IPS DF 19.7 (cell line): ENCODE measurements at regions not wholly inside any gene's neighbourhood (a gene's known extent, or its start where the extent isn't known, plus 50 kb on each side); places are given as distances from the start of the nearest gene placed in this dataset.

ENCODE experiments used
- DNase-seq: peaks from one replicate; pipeline ENCODE4 v3.0.0-alpha.2; 2013; ENCODE audit warnings: low read depth, low spot score

DNA sequence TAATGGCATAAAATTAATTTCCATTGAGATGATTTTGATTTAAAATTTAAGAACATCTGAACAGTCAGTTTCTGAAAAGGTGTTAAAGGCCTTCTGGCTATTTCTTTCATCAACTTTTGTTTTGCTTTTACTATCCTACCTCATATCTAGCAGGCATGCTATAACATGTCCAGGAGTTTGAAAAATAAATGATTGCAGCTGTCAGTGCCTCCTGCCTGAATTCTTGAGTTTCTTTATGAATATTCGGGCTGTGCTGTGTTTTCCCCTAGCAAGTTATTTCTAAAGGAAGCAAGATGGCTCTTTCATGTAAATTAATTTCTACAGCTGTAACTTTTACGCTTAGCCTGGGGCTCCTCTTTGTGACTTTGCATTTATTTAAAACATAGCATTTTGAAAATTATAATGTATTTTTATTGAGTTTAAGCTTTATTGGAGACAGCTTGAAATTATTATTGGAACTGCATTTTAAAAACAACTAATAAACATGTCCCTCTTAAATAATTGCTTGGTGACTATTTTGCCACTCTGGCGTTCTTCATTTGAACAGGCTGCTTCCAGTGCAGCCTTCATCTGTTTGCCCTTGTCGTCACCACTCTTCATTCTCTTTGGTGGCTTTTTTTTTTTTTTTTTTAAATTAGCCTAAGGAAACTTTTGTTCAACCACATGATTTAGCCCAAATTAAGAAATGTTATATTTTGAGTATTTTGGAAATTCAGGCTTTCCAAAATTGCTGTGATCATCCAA is 1083.4 kb upstream of the LRRN3 start:
- DNase-seq: no peak

DNA sequence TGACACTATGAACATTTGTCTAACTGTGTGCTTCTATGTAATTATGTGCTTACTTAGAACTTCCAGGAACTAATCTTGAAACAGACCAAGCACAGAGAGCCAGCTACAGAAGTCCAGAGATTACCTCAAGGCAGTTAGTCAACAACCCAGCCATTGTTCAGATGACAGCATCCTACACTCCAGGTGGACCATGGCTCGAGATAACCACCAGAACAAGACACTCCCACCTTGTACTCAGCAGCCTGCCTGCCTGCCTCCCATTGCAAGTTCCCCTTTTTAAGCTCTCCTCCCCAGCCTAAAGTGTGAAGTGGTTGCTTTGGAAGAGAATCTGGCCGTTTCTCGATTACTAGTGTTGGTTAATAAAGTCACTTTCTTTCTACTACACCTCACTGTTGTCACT is 1080.6 kb upstream of the LRRN3 start:
- DNase-seq: no peak

DNA sequence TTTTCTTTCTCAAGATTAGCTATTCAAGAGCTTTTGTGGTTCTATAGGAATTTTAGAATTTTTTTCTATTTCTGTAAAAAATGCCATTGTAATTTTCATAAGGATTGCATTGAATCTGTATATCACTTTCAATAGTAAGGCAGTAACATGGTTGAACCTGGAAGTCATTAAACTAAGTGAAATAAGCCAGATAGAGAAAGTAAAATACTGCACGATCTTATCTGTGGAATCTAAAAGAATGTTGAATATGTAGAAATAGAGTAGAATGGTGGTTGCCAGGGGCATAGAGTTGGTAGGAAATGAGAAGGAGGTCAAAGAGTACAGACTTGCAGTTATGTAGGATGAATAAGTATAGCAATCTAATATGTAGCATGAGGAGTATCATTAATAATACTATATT is 1073.5 kb upstream of the LRRN3 start:
- DNase-seq: no peak

DNA sequence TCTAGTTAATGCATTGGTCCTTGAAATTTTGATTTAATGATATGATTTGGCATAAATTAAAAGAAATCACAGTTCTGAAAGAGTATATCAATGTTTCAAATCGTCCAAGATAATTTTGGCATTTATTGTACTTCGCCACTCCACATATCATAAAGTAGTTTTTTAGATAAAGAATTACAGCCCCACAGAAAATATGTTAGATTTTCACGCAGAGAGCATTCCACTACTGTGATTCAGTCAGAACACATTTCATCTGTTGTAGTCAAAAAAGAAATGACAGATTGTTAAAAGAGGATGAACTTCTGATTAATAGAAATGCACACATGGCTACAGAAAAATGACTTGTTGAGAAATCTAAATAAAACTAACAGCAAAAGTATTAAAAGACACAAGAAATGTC is 1063.5 kb upstream of the LRRN3 start:
- DNase-seq: no peak

DNA sequence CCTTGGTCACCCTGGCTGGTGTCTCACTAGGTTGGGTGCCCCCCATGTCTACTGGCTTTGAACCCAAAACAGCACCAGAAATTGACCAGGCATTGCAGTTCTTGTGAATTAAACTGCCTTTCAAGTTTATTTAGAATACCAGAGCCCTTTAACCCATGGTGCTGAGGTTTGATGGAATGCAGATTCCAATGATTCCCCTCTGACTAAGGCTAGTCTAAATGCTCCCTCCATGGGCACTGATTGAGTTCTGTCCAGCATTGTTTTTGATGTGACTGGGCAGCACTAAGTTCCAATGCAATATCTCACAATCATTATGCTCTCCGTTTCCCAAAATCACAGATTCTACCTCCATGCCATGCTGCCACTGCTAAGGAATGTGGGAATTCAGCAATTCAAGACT is 1047.4 kb upstream of the LRRN3 start:
- no peak for DNase-seq

DNA sequence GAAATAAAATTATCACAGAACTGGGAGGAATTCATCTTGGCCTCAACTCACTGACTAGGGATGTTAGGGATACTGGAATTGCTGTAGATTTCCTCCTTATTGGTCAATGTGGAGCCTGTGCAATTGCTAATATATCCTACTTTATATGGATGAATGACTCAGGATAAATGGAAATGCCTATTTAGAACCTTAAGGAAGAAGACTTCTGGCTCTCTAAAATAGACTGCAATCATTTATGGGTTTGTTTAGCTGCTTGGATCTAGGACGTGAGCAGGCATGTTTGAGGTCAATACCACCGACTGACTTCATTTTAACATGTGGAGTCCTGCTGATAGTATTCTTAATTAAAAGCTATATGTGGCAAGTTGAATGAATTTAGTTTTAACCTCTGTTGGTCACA is 1040.1 kb upstream of the LRRN3 start:
- DNase-seq: no peak

DNA sequence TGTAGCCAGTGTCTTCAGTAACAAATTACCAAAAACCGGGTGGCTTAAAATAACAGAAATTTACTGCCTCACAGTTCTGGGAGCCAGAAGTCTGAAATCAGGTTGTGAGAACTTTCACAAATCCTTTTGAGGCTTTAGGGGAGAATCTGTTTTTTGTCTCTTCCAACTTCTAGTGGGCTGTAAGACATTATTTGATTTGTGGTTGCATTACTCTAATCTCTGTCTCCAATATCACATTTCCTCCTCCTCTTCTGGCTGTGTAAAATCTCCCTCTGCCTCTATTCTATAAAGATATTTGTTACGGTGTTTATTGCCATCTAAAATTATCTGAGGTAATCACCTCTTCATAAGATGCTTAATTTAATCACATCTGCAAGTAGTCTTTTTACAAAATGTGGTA is 1039.6 kb upstream of the LRRN3 start:
- DNase-seq: no peak

DNA sequence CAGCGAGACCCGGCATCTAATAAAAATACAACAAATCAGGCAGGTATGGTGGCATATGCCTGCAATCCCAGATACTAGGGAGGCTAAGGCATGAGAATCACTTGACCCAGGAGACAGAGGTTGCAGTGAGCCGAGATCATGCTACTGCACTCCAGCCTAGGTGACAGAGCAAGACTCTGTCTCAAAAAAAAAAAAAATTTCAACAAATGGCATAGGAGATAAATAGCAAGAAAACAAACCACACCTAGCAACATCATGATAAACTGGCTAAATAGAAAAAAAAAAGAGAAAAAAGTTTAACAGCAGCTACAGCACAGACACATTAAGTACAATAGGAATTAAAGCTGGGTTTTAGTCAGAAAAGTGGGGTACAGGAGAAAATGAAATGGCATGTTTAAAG is 1034.6 kb upstream of the LRRN3 start:
- DNase-seq: no peak

DNA sequence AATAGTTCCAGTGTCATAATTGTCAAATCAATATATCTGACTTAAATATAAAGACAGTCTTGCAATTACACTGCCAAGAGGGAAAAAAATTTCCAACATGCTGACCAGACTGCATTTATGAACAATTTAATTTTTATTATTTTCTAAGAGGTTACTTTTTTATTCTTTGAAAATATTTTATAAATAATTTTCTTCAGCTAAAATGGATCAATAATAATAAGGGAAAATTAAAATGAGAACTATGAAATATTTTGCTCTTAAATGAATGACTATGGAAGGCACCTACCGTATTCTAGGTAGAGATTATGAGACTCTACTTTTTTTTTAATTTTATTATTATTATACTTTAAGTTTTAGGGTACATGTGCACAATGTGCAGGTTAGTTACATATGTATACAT is 1032.5 kb upstream of the LRRN3 start:
- no peak for DNase-seq

DNA sequence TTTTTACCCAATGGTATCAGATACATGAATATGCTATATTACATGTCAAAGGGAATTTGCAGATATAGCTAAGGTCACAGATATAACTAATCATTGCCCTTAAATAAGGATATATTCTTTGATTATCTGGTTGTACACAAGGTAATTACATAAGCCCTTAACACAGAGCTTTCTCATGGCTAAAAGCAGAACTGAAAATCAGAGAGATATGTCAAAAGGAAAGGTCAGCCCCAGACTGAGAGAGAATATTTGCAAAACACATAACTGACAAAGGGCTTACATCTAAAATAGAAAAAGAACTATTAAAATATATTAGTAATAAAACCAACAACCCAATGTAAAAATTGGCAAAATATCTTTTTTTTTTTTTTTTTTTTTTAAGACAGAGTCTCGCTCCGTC is 1029.5 kb upstream of the LRRN3 start:
- DNase-seq: no peak

DNA sequence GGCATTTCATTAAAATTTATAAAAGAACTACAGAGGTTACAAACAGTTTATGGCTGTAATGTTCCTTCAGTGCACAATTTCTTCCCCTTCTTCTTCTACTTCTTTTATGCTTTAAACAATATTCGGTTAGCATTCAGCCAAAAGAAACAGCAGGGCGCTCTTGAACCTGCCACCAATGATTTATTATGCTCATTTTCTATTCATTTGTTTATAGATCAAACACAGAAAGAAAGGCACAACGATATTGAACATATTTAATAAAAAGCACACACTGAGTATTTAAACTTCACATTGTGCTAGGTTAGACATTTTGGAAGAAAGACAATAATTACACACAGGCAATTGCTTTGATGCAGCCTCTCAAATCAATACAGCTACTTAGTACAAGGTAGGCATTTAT is 1025.8 kb upstream of the LRRN3 start:
- no peak for DNase-seq

DNA sequence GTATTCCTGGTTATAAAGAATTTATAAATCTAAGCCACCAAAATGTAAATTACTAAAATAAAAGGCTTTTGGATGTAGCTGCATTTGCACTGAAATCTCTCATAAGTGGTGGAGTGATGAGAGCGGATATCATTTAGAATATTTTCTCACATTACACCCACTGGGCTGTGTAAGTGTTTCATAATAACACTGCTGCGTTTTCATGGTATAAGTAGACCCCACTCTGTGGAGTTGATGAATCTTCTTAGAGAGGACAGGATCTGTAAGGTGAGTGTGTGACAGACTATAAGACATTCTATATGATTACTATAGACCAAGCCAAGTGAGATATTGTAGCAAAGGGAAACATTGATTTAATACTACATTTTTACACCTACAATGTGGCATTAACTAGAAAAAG is 1024.1 kb upstream of the LRRN3 start:
- no peak for DNase-seq

DNA sequence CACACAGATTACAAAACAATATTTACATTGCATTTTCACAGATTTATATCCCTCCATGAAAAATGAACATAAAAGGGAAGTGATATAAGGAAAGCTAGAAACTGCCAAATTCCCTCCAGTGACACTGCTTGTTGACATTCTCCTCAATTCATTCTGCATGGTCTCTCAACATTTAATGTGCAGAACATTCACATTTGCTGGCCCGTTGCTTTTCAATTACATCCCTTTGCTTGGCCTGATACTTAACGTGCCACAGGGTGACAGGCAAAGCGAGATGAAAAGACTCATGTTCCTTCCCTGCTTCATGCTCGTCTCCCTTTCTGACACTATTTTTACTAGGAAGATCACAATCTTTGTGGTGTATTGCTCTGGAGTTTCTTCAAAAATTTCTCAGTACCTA is 1019.7 kb upstream of the LRRN3 start:
- no peak for DNase-seq

DNA sequence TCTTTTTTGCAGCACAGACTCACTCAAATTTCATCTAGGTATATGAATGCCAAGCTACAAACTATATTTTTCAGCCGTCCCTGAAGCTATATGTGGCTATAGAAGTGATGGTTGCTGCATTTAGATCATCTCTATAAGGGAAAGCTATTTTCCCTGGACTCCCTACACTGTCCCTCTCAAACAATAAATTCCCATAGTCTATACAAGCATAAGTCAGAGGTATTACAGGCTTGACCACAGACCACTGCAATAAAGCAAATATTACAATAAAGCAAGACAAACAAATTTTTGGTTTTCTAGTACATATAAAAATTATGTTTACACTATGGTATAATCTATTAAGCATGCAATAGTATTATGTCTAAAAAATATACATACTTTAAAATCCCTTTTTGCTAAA is 1015.5 kb upstream of the LRRN3 start:
- no peak for DNase-seq

DNA sequence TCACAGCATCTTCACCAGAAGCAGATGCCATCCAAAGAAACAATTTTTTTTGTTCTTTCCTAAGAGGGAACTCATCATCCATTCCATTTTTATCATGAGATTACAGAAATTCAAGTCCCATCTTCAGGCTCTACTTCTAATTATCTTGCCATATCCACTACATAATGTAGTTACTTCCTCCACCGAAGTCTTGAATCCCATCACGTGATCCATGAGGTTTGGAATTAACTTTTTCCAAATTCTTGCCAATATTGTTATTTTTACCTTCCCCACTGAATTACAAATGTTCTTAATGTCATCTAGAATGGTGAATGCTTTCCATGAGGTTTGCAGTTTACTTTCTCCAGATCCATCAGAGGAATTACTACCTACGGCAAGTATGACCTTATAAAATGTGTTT is 1014.7 kb upstream of the LRRN3 start:
- DNase-seq: no peak

DNA sequence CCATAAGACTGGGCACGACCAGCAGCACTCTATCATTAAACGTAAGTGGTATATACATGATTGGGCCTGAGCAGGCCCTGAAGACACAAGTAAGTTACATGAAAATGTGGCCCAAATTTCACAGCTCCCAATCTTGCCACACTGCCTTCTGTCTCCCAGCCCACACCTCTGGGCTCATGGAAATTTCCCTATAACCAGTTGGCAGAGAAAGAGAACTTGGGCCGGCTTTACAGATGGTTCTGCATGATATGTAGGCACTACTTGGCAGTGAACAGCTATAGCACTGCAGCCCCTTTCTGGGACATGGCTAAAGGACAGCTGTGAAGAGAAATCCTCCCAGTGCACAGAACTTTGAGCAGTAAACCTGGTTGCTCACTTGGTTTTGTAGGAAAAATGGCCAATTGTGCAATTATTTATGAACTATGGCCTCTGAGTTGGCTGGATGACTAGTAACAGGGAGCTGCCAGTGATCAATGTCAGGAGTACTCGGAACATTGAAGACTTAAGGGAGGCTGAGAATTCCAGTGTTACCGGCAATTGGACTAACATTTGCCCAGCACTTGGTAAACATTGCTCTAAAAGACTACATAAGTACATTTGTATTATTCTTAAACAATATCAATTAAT is 1006.6 kb upstream of the LRRN3 start:
- no peak for DNase-seq

DNA sequence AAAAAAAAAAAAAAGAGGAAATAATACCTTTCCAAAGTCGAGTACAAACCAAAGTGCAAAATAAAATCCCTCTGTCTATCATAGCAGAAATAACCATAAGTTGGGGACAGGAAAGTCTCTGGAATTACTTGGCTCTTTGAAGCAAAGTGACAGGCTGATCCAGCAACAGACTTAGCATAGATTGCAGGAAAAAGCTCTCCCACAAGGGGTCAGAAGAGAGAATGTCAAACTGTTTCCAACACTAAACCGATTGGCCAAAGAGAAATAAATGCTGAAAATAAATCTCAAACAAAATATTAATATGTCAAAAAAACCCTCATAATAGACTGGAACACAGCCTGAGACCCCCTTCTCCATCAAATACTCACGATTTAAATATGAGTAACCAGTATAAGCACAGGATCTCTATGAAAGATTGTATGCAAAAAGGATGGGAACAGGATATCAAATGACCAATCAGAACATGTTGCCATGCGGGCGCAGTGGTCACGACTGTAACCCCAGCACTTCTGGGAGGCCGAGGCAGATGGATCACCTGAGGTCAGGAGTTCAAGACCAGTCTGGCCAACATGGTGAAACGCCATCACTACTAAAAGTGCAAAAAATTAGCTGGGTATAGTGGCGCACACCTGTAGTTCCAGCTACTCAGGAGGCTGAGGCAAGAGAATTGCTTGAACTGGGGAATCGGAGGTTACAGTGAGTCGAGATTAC is 1000.7 kb upstream of the LRRN3 start:
- peak; percentile 7 for DNase-seq

DNA sequence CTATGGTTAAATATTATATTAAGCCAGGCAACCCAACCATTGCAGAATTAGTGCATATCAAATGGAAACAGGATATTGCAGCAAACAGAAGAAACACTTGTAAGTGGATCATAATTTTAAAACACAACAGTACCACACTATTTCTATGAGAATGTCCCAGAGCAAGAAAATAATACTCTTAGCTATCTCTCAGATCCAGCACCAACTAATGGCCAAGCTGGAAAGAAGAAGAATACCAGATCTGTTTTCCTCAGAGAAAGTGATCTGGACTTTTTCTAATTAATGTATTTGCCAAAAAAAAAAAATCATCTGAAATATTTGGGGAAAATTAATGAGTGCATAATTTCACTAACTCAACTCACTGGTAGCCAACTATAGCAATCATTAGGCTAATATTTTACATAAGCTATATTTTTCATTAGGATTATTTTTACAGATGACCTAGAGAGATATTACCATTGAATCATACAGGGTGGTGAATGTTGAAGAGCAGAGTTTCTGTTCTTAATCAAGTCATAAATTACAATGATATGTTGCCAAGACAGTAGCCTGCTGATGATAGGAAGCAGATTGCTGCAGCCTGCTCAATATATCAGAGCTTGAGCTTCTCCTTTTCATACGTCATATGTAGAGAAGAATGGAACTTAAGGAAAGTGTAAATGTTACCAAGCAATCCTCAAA is 995.4 kb upstream of the LRRN3 start:
- no peak for DNase-seq

DNA sequence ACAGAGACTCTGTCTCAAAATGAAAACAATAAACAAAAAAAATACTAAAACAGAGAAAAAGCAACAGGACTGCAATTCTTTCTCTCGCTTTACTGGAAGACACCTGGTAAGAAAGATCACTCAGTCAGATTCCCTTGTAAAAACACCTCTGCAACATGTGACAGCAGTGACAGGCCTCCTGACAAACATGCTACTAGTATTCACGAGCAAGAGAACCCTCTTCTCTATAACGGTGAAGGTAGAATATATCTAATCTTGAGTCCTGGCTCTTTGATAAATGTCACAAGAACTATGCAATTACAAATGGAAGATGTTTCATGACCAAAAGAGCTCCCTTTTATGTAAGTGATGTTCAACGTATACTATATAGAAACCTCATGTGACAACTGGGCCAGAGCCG is 986.7 kb upstream of the LRRN3 start:
- DNase-seq: no peak

DNA sequence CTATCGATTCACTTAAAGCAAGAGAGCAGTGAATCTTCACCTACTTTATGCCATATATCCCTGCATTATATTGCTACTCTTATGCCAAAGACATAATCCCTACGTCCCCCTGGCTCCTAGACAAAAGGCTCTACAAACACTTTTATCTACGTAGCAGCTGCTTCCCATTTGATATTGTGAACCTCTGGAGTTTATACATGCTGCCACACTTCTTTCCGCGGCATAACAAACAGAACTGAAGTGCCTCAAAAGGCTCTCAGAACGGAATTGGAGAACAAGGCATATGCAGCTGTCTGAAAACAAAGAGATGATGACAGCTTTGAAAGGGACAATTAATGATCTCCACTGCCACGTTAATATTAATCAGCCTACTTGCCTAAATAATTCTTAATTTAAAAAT is 985.6 kb upstream of the LRRN3 start:
- DNase-seq: no peak

DNA sequence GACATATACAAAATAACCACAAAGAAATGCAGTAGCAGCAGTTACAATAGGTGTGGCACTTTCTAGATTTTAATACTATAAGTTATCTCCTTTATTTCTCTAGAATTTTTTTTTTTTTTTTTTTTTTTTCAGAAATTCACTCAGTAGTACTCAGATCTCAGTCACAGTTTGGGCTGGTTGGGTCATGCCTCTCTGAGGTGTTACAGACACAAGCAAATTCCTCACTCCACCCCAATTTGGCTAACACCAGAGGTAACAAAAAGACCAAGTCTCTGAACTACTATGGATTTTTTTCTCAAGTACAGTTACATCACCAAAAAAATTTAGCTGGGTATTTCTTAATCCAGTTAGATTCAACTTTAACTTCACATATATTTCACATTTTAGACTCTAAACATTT is 985.1 kb upstream of the LRRN3 start:
- no peak for DNase-seq

DNA sequence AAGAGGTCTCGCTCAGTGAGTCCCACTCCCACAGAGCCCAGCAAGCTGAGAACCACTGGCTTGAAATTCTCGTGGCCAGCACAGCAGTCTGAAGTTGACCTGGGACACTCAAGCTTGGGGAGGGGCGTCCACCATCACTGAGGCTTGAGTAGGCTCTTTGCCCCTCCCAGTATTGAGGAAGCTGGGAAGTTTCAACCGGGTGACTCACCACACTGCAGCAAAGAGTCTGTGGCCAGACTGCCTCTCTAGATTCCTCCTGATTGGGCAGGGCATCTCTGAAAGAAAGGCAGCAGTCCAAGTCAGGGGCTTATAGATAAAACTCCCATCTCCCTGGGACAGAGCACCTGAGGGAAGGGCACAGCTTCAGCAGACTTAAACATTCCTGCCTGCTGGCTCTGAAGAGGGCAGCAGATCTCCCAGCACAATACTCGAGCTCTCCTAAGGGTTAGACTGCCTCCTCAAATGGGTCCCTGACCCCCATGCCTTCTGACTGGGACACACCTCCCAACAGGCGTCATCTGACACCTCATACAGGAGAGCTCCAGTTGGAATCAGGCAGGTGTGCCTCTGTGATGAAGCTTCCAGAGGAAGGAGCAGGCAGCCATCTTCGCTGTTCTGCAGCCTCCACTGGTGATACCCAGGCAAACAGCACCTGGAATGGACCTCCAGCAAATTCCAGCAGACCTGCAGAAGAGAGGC is 970.9 kb upstream of the LRRN3 start:
- DNase-seq: no peak
